GM23338 (cell line): ENCODE measurements at regions not wholly inside any gene's neighbourhood (a gene's known extent, or its start where the extent isn't known, plus 50 kb on each side); places are given as distances from the start of the nearest gene placed in this dataset.

Source experiments
- ATAC-seq: fragments of 200-7000 bp; cut with Tn5 transposase; 3 replicates; pipeline ENCODE4 v1.9.1; 2020
- DNase-seq: peaks from one replicate; pipeline ENCODE4 v3.0.0-alpha.2; 2015; ENCODE audit warnings: low spot score
- H2AFZ ChIP-seq: fragments of 200-600 bp; sonication (generic); 2 replicates; pipeline ENCODE4 v1.8.0; 2016; ENCODE audit warnings: antibody characterized with exemption, mild to moderate bottlenecking, moderate library complexity
- H3F3A ChIP-seq: fragments of 200-600 bp; sonication (generic); replicated peaks from 2 replicates; pipeline ENCODE4 v1.8.0; 2017; ENCODE audit warnings: antibody characterized with exemption, mixed run types, low read depth
- H3K27ac ChIP-seq: fragments of 200-600 bp; sonication (generic); 2 replicates; pipeline ENCODE4 v1.6.1; 2016; ENCODE audit warnings: low read depth
- H3K27me3 ChIP-seq: fragments of 200-600 bp; sonication (generic); 2 replicates; pipeline ENCODE4 v1.8.0; 2016; ENCODE audit warnings: mild to moderate bottlenecking, mixed run types, moderate library complexity; ENCODE audit not compliant: insufficient read depth
- H3K36me3 ChIP-seq: fragments of 200-600 bp; sonication (generic); 2 replicates; pipeline ENCODE4 v1.8.0; 2016; ENCODE audit warnings: mild to moderate bottlenecking; ENCODE audit not compliant: insufficient read depth
- H3K4me1 ChIP-seq: fragments of 200-600 bp; sonication (generic); 2 replicates; pipeline ENCODE4 v1.8.0; 2016; ENCODE audit warnings: mild to moderate bottlenecking, moderate library complexity; ENCODE audit not compliant: insufficient read depth
- H3K4me2 ChIP-seq: fragments of 200-600 bp; sonication (generic); 2 replicates; pipeline ENCODE4 v1.7.1; 2017; ENCODE audit warnings: mixed run types
- H3K4me3 ChIP-seq: fragments of 200-600 bp; sonication (generic); 2 replicates; pipeline ENCODE4 v1.6.1; 2016; ENCODE audit warnings: mixed run types
- H3K79me2 ChIP-seq: fragments of 200-600 bp; sonication (generic); replicated peaks from 2 replicates; pipeline ENCODE4 v1.8.0; 2017; ENCODE audit warnings: mild to moderate bottlenecking; ENCODE audit not compliant: insufficient read depth
- H3K9me2 ChIP-seq: fragments of 200-600 bp; sonication (generic); 2 replicates; pipeline ENCODE4 v1.8.0; 2017; ENCODE audit not compliant: insufficient read depth
- H4K20me1 ChIP-seq: fragments of 200-600 bp; sonication (generic); replicated peaks from 2 replicates; pipeline ENCODE4 v1.8.0; 2017; ENCODE audit warnings: mild to moderate bottlenecking; ENCODE audit not compliant: insufficient read depth
- H3K27ac Mint-ChIP-seq: 2 replicates; pipeline ENCODE4 v1.8.0; 2020; ENCODE audit warnings: inconsistent platforms, mild to moderate bottlenecking, moderate library complexity, mixed read lengths
- H3K27me3 Mint-ChIP-seq: 3 replicates; pipeline ENCODE4 v1.8.0; 2022; ENCODE audit warnings: low read depth, mild to moderate bottlenecking, moderate library complexity, mixed read lengths, inconsistent platforms; ENCODE audit not compliant: insufficient read depth, poor library complexity
- H3K36me3 Mint-ChIP-seq: 3 replicates; pipeline ENCODE4 v1.8.0; 2021; ENCODE audit warnings: low read depth, mild to moderate bottlenecking, inconsistent platforms, moderate library complexity, mixed read lengths
- H3K4me1 Mint-ChIP-seq: 3 replicates; pipeline ENCODE4 v1.8.0; 2020; ENCODE audit warnings: mild to moderate bottlenecking, inconsistent platforms, mixed read lengths
- H3K4me3 Mint-ChIP-seq: 3 replicates; pipeline ENCODE4 v1.8.0; 2021; ENCODE audit warnings: moderate library complexity, mild to moderate bottlenecking, inconsistent platforms, mixed read lengths
- H3K9me3 Mint-ChIP-seq: 3 replicates; pipeline ENCODE4 v1.8.0; 2020; ENCODE audit warnings: moderate library complexity, mild to moderate bottlenecking, inconsistent platforms, mixed read lengths
- CREB1 ChIP-seq: fragments of 250-450 bp; sonication (Bioruptor Pico); IDR thresholded peaks from 2 replicates; pipeline ENCODE4 v1.5.0; 2020; ENCODE audit warnings: low read depth, mild to moderate bottlenecking, moderate library complexity
- EZH2 ChIP-seq: fragments of 200-600 bp; sonication (generic); IDR thresholded peaks from one replicate; pipeline ENCODE4 v1.8.0; 2017; ENCODE audit warnings: antibody characterized with exemption, mild to moderate bottlenecking, low read depth; ENCODE audit not compliant: unreplicated experiment
- EZH2phosphoT487 ChIP-seq: fragments of 200-600 bp; sonication (generic); IDR thresholded peaks from one replicate; pipeline ENCODE4 v1.8.1; 2018; ENCODE audit warnings: antibody characterized with exemption; ENCODE audit not compliant: unreplicated experiment
- JUNB ChIP-seq: IDR thresholded peaks from one replicate; pipeline ENCODE4 v1.6.1; 2016; ENCODE audit warnings: antibody characterized with exemption; ENCODE audit not compliant: unreplicated experiment
- NANOG ChIP-seq: IDR thresholded peaks from 2 replicates; pipeline ENCODE4 v1.6.1; 2016; ENCODE audit warnings: antibody characterized with exemption, borderline replicate concordance
- REST ChIP-seq: IDR thresholded peaks from one replicate; pipeline ENCODE4 v1.6.1; 2018; ENCODE audit warnings: antibody characterized with exemption; ENCODE audit not compliant: unreplicated experiment
- ZNF114 ChIP-seq: fragments of 250-450 bp; sonication (Bioruptor Pico); IDR thresholded peaks from 2 replicates; pipeline ENCODE4 v1.5.0; 2020; ENCODE audit warnings: mild to moderate bottlenecking, moderate library complexity
- ZNF331 ChIP-seq: fragments of 250-450 bp; sonication (Bioruptor Pico); IDR thresholded peaks from 2 replicates; pipeline ENCODE4 v1.5.0; 2020; ENCODE audit warnings: low read depth, mild to moderate bottlenecking, moderate library complexity
- ZNF462 ChIP-seq: fragments of 250-450 bp; sonication (Bioruptor Pico); IDR thresholded peaks from 2 replicates; pipeline ENCODE4 v1.5.0; 2020; ENCODE audit warnings: mild to moderate bottlenecking, moderate library complexity
- TF ChIP-seq, protein P1 (sequence below): IDR thresholded peaks from 2 replicates; pipeline ENCODE4 v1.6.1; 2016; ENCODE audit warnings: antibody characterized with exemption
- TF ChIP-seq, protein P2 (sequence below), 2 experiments: fragments of 200-600 bp in 1 of 2; sonication (generic) in 1 of 2; conservative IDR thresholded peaks; 2 replicates each; pipeline versions ENCODE4 v1.5.1 to v1.6.1; 2016 to 2017; ENCODE audit warnings: antibody characterized with exemption in 2 of 2, low read depth in 2 of 2, mild to moderate bottlenecking in 2 of 2, moderate library complexity in 1 of 2

GRCh38 chr15:49747340-49747739 is 126.5 kb downstream of the DTWD1 start (continued):
- TF ChIP-seq ZNF462 (CRISPR knock-in tag) (no peak), CREB1 (CRISPR knock-in tag) (no peak), JUNB (no peak)
- TF ChIP-seq, protein P1, sequence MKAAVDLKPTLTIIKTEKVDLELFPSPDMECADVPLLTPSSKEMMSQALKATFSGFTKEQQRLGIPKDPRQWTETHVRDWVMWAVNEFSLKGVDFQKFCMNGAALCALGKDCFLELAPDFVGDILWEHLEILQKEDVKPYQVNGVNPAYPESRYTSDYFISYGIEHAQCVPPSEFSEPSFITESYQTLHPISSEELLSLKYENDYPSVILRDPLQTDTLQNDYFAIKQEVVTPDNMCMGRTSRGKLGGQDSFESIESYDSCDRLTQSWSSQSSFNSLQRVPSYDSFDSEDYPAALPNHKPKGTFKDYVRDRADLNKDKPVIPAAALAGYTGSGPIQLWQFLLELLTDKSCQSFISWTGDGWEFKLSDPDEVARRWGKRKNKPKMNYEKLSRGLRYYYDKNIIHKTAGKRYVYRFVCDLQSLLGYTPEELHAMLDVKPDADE, result no peak

DNA sequence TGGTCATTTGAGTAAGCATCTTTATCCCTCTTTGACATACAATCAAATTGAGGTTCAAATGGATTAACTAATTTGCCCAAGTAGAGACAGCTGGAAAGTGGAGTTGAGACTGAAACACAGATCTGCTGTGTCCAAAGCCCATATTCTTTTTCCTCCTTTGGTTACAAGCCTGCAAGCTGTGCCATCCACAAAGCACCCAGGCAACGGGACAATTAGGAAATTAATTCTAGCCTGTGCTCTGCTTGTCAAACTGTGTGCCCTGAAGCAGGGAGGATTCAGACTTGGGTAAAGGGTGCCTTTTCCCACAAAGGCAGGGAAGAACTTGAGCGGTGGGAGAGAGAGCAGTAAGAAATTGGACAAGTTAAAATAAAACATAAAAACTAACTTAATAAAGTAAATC is 127.9 kb downstream of the DTWD1 start:
- H3K27me3 ChIP-seq, result no peaks in the 10 kb centered on the region
- H3K36me3 ChIP-seq, result no peaks in the 10 kb centered on the region
- H3F3A ChIP-seq, result no peaks in the 10 kb centered on the region
- Mint-ChIP-seq H3K27me3 (no peaks in the 10 kb centered on the region), H3K27ac (no peak overlapping the region), H3K4me3 (no peak overlapping the region), H3K36me3 (no peaks in the 10 kb centered on the region), H3K4me1 (no peaks in the 10 kb centered on the region), H3K9me3 (no peaks in the 10 kb centered on the region)
- no peaks in the 10 kb centered on the region for H4K20me1 ChIP-seq
- H3K9me2 ChIP-seq, result no peaks in the 10 kb centered on the region
- no peak for ATAC-seq
- no peak overlapping the region for H2AFZ ChIP-seq
- no peak overlapping the region for H3K4me2 ChIP-seq
- no peaks in the 10 kb centered on the region for H3K79me2 ChIP-seq
- no peaks in the 10 kb centered on the region; the same call in 1 of the 2 replicates for H3K4me1 ChIP-seq
- H3K4me3 ChIP-seq, result no peak overlapping the region
- no peak overlapping the region for H3K27ac ChIP-seq
- no peak for DNase-seq
- TF ChIP-seq, protein P2, sequence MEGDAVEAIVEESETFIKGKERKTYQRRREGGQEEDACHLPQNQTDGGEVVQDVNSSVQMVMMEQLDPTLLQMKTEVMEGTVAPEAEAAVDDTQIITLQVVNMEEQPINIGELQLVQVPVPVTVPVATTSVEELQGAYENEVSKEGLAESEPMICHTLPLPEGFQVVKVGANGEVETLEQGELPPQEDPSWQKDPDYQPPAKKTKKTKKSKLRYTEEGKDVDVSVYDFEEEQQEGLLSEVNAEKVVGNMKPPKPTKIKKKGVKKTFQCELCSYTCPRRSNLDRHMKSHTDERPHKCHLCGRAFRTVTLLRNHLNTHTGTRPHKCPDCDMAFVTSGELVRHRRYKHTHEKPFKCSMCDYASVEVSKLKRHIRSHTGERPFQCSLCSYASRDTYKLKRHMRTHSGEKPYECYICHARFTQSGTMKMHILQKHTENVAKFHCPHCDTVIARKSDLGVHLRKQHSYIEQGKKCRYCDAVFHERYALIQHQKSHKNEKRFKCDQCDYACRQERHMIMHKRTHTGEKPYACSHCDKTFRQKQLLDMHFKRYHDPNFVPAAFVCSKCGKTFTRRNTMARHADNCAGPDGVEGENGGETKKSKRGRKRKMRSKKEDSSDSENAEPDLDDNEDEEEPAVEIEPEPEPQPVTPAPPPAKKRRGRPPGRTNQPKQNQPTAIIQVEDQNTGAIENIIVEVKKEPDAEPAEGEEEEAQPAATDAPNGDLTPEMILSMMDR (conservative IDR thresholded peaks at IDR 0.05; ENCODE audit: low read depth in 2 of 2), result no peak
- no peak for TF ChIP-seq JUNB
- TF ChIP-seq, protein P1, result no peak
- TF ChIP-seq REST, result no peak
- no peak for TF ChIP-seq ZNF114 (CRISPR knock-in tag)
- TF ChIP-seq NANOG, result no peak
- TF ChIP-seq ZNF331 (CRISPR knock-in tag), result no peak
- TF ChIP-seq EZH2, result no peak
- no peak for TF ChIP-seq EZH2phosphoT487
